Liver (tissue), 3 donors: ENCODE measurements at regions not wholly inside any gene's neighbourhood (a gene's known extent, or its start where the extent isn't known, plus 50 kb on each side); places are given as distances from the start of the nearest gene placed in this dataset.

Experiments
- FOXA1 ChIP-seq: IDR thresholded peaks from 2 replicates; pipeline ENCODE4 v1.6.1; 2016; ENCODE audit warnings: antibody characterized with exemption
- TAF1 ChIP-seq: conservative IDR thresholded peaks from 2 replicates; pipeline ENCODE4 v1.6.1; 2016; ENCODE audit warnings: antibody characterized with exemption, mild to moderate bottlenecking
- TF ChIP-seq, protein P1 (sequence below): IDR thresholded peaks from 2 replicates; pipeline ENCODE4 v1.6.1; 2016; ENCODE audit warnings: antibody characterized with exemption, mild to moderate bottlenecking
- TF ChIP-seq, protein P2 (sequence below): IDR thresholded peaks from 2 replicates; pipeline ENCODE4 v1.6.1; 2016; ENCODE audit warnings: antibody characterized with exemption
- TF ChIP-seq, protein P3 (sequence below): fragments of 150-350 bp; IDR thresholded peaks from 2 replicates; pipeline ENCODE4 v1.5.1; 2017; ENCODE audit warnings: improper control_type of control experiment, low read depth, low read length; ENCODE audit not compliant: missing input control
- TF ChIP-seq, protein P4 (sequence below): IDR thresholded peaks from 2 replicates; pipeline ENCODE4 v1.6.1; 2016; ENCODE audit warnings: antibody characterized with exemption
- donor health status: healthy.
- donor health status: healthy.

DNA sequence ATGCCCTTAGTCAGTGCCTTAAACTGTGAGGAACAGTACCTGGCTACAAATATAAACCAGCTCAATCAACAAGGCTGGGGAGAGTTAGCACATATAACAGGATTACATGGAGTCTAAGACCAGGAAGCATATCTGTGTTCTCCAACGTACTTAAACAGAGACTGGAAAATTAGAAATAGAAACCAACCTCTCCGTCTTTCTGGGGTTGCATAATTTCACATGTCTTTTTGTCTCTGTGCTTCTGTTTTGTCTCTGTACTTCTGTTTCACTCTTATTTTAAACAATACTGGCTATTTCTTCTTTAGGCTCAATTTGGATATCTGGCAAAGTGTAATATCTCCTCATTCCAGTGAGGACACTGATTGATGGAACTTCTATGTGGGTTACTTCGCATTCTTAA is 749.0 kb upstream of the ZEB2 start:
- TF ChIP-seq, protein P1, sequence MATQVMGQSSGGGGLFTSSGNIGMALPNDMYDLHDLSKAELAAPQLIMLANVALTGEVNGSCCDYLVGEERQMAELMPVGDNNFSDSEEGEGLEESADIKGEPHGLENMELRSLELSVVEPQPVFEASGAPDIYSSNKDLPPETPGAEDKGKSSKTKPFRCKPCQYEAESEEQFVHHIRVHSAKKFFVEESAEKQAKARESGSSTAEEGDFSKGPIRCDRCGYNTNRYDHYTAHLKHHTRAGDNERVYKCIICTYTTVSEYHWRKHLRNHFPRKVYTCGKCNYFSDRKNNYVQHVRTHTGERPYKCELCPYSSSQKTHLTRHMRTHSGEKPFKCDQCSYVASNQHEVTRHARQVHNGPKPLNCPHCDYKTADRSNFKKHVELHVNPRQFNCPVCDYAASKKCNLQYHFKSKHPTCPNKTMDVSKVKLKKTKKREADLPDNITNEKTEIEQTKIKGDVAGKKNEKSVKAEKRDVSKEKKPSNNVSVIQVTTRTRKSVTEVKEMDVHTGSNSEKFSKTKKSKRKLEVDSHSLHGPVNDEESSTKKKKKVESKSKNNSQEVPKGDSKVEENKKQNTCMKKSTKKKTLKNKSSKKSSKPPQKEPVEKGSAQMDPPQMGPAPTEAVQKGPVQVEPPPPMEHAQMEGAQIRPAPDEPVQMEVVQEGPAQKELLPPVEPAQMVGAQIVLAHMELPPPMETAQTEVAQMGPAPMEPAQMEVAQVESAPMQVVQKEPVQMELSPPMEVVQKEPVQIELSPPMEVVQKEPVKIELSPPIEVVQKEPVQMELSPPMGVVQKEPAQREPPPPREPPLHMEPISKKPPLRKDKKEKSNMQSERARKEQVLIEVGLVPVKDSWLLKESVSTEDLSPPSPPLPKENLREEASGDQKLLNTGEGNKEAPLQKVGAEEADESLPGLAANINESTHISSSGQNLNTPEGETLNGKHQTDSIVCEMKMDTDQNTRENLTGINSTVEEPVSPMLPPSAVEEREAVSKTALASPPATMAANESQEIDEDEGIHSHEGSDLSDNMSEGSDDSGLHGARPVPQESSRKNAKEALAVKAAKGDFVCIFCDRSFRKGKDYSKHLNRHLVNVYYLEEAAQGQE, result no peak
- TF ChIP-seq TAF1 (no peak), FOXA1 (no peak)
- TF ChIP-seq, protein P2, sequence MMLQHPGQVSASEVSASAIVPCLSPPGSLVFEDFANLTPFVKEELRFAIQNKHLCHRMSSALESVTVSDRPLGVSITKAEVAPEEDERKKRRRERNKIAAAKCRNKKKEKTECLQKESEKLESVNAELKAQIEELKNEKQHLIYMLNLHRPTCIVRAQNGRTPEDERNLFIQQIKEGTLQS, result no peak
- TF ChIP-seq, protein P3, sequence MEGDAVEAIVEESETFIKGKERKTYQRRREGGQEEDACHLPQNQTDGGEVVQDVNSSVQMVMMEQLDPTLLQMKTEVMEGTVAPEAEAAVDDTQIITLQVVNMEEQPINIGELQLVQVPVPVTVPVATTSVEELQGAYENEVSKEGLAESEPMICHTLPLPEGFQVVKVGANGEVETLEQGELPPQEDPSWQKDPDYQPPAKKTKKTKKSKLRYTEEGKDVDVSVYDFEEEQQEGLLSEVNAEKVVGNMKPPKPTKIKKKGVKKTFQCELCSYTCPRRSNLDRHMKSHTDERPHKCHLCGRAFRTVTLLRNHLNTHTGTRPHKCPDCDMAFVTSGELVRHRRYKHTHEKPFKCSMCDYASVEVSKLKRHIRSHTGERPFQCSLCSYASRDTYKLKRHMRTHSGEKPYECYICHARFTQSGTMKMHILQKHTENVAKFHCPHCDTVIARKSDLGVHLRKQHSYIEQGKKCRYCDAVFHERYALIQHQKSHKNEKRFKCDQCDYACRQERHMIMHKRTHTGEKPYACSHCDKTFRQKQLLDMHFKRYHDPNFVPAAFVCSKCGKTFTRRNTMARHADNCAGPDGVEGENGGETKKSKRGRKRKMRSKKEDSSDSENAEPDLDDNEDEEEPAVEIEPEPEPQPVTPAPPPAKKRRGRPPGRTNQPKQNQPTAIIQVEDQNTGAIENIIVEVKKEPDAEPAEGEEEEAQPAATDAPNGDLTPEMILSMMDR, result no peak
- TF ChIP-seq, protein P4, sequence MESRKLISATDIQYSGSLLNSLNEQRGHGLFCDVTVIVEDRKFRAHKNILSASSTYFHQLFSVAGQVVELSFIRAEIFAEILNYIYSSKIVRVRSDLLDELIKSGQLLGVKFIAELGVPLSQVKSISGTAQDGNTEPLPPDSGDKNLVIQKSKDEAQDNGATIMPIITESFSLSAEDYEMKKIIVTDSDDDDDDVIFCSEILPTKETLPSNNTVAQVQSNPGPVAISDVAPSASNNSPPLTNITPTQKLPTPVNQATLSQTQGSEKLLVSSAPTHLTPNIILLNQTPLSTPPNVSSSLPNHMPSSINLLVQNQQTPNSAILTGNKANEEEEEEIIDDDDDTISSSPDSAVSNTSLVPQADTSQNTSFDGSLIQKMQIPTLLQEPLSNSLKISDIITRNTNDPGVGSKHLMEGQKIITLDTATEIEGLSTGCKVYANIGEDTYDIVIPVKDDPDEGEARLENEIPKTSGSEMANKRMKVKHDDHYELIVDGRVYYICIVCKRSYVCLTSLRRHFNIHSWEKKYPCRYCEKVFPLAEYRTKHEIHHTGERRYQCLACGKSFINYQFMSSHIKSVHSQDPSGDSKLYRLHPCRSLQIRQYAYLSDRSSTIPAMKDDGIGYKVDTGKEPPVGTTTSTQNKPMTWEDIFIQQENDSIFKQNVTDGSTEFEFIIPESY, result no peak
